ENCODE measurements at regions not wholly inside any gene's neighbourhood (a gene's known extent, or its start where the extent isn't known, plus 50 kb on each side); places are given as distances from the start of the nearest gene placed in this dataset.

DNA sequence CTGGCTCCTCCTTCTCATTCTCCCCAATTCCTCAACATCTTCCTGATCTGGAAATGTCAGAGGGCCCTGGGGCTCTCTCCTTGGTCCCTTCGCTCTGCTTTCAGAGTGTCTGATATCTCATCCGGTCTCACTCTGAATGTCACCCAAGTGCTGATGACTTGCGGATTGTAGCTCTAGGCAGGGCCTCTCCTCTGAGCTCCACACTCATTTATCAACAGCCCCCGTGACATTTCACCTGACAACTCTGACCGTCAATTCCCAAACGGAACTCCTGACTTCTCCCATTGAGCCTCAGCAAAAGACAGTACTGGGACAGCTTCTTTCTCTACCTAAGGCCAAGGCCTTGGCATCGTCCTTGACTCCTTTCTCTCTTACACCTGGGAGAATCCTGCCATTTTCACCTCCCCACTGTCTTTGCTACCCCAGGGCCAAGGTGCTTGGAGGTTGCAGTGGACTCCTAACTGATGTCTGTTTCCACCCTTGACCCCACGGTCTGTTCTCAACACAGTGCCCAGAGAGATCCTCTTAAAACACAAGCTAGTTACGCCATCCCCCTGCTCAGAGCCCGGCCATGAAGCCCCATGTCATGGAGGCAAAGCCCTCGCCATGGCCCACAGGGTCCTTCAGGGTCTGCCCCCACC is 57.5 kb upstream of the THY1 start:
- Histone ChIP-seq H3K27ac (ENCODE audit: low read depth, low read length) (no peak overlapping the region), H3K4me1 (ENCODE audit: control insufficient read depth in 3 of 3, insufficient read depth in 3 of 3, low read length in 3 of 3) (peaks cover 4 to 8% (median 8%) of the 10 kb centered on the region in 3 donors), H3K27me3 (ENCODE audit: control insufficient read depth in 3 of 3, insufficient read depth in 3 of 3, low read length in 3 of 3) (peaks cover 7 to 17% (median 12%) of the 10 kb centered on the region in 3 donors), H3K9me3 (ENCODE audit: control insufficient read depth in 3 of 3, low read length in 3 of 3) (no peaks in the 10 kb centered on the region), H3K9ac (ENCODE audit: low read depth in 1 of 3, low read length in 3 of 3) (no peak overlapping the region), H3K36me3 (ENCODE audit: control insufficient read depth in 3 of 3, insufficient read depth in 3 of 3, low read length in 3 of 3) (no peaks in the 10 kb centered on the region), H3K4me3 (ENCODE audit: low read length in 3 of 3) (no peak overlapping the region)

DNA sequence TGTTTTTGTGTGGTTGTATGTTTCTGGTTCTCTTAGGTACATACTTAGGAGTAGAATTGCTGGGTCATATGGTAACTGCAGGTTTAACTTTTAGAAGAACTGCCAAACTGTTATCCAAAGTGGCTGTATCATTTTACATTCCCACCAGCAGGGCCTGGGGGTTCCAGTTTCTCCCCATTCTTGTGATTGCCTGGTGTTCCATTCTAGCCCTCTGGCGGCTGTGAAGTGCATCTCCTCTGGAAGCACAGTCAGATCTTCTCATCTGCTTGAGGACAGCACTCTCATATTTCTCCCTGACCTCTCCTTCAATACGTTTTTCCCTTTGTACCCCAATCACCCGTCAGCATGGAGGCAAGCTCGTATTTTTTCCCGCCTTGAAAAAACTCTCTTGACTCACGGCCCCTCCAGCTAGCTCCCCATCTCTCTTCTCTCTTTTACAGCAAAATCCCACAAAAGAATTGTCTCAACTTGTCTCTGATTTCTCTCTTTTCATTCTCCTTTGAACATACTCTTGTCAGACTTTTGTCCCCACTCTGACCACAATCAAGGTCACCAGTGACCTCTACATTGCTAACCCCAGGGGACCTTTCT is 56.8 kb upstream of the THY1 start:
- Histone ChIP-seq H3K9ac (ENCODE audit: low read depth in 1 of 3, low read length in 3 of 3) (no peak overlapping the region), H3K9me3 (ENCODE audit: control insufficient read depth in 3 of 3, low read length in 3 of 3) (no peaks in the 10 kb centered on the region), H3K4me3 (ENCODE audit: low read length in 3 of 3) (no peak overlapping the region), H3K36me3 (ENCODE audit: control insufficient read depth in 3 of 3, insufficient read depth in 3 of 3, low read length in 3 of 3) (no peaks in the 10 kb centered on the region), H3K27me3 (ENCODE audit: control insufficient read depth in 3 of 3, insufficient read depth in 3 of 3, low read length in 3 of 3) (peaks cover 7 to 18% (median 17%) of the 10 kb centered on the region in 3 donors), H3K27ac (ENCODE audit: low read depth, low read length) (no peak overlapping the region), H3K4me1 (ENCODE audit: control insufficient read depth in 3 of 3, insufficient read depth in 3 of 3, low read length in 3 of 3) (peaks cover 4 to 9% (median 8%) of the 10 kb centered on the region in 3 donors)

DNA sequence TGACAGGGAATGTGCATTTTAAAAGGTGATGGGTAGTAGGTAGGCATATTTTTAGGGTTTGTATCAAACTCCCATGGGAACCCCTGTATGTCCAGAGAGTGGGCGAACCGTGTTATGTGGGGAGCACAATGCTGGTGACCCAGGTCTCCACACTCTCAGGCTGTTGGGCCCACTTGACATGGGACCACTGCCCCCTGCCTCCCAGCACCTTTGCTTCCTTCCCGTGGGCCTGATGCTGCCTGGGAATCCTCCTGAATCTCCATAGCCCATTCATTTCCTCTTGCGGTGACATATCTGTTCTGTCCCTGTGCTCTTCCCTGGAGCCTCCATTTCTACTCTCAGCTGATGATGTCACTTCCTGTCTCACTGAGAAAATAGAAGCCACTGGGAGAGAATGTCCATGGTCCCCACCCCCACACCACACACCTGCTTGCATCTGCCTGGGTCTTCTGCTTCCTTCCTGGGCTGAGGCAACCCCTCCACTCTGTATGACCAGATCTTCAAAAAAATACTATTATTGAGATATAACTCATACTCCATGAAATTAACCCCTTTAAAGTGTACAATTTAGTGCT is 55.8 kb upstream of the THY1 start:
- Histone ChIP-seq H3K9ac (ENCODE audit: low read depth in 1 of 3, low read length in 3 of 3) (no peak overlapping the region), H3K36me3 (ENCODE audit: control insufficient read depth in 3 of 3, insufficient read depth in 3 of 3, low read length in 3 of 3) (no peaks in the 10 kb centered on the region), H3K4me1 (ENCODE audit: control insufficient read depth in 3 of 3, insufficient read depth in 3 of 3, low read length in 3 of 3) (peaks cover 4 to 10% (median 10%) of the 10 kb centered on the region in 3 donors), H3K27me3 (ENCODE audit: control insufficient read depth in 3 of 3, insufficient read depth in 3 of 3, low read length in 3 of 3) (peaks cover 7 to 18% (median 17%) of the 10 kb centered on the region in 3 donors), H3K4me3 (ENCODE audit: low read length in 3 of 3) (no peak overlapping the region), H3K27ac (ENCODE audit: low read depth, low read length) (no peak overlapping the region), H3K9me3 (ENCODE audit: control insufficient read depth in 3 of 3, low read length in 3 of 3) (no peaks in the 10 kb centered on the region)

DNA sequence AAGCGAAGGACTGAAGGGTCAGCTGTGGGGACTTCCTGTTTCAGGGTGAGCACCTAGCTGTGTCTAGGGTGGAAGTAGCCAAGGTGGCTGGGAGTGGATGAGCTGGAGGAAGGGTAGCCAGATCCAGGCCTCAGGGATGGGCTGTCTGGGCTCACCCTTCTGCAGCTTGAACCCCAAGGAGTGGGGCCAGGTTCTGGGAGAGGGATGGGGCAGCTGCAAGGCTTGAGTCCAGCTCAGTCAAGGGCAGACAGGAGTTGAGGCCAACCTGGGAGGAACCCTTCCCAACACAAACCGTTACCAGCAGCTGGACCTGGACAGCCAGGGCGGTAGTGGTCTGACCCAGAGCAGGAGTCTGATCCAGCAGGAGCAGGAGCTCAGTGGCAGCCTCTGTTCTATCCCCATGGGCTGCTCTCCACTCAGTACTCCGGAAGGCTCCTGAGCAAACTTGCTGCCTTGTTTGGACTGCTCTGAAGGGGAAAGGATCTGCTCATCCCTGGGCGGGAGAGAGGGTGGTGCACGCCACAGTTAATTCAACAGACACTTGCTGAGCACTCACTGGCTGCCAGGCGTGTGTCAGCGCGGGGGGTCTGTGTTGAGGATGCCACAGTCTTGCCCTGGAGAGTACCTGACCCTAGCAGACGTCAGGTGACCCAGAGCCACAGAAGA is 53.8 kb upstream of the THY1 start:
- Histone ChIP-seq H3K27me3 (ENCODE audit: control insufficient read depth in 3 of 3, insufficient read depth in 3 of 3, low read length in 3 of 3) (peaks cover under 1 to 14% (median 4%) of the 10 kb centered on the region in 3 donors), H3K36me3 (ENCODE audit: control insufficient read depth in 3 of 3, insufficient read depth in 3 of 3, low read length in 3 of 3) (no peaks in the 10 kb centered on the region), H3K9me3 (ENCODE audit: control insufficient read depth in 3 of 3, low read length in 3 of 3) (no peaks in the 10 kb centered on the region), H3K4me1 (ENCODE audit: control insufficient read depth in 3 of 3, insufficient read depth in 3 of 3, low read length in 3 of 3) (peaks cover 4 to 10% (median 9%) of the 10 kb centered on the region in 3 donors), H3K27ac (ENCODE audit: low read depth, low read length) (no peak overlapping the region), H3K4me3 (ENCODE audit: low read length in 3 of 3) (no peak overlapping the region), H3K9ac (ENCODE audit: low read depth in 1 of 3, low read length in 3 of 3) (no peak overlapping the region)

DNA sequence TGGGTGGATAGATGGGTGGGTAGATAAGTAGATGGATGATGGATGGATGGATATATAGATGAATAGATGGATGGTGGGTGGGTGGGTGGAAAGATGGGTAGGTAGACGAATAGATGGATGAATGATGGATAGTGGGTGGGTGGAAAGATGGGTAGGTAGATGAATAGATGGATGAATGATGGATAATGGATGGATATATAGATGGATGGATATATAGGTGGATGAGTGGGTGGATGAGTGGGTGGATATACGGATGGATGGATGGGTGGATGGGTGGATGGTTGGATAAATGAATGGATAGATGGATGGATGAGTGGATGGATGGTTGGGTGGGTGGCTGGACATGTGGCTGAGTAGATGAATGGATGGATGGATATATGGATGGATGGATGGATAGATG is 53.1 kb upstream of the THY1 start:
- H3K9me3 ChIP-seq (ENCODE audit: control insufficient read depth in 3 of 3, low read length in 3 of 3) = no peaks in the 10 kb centered on the region

DNA sequence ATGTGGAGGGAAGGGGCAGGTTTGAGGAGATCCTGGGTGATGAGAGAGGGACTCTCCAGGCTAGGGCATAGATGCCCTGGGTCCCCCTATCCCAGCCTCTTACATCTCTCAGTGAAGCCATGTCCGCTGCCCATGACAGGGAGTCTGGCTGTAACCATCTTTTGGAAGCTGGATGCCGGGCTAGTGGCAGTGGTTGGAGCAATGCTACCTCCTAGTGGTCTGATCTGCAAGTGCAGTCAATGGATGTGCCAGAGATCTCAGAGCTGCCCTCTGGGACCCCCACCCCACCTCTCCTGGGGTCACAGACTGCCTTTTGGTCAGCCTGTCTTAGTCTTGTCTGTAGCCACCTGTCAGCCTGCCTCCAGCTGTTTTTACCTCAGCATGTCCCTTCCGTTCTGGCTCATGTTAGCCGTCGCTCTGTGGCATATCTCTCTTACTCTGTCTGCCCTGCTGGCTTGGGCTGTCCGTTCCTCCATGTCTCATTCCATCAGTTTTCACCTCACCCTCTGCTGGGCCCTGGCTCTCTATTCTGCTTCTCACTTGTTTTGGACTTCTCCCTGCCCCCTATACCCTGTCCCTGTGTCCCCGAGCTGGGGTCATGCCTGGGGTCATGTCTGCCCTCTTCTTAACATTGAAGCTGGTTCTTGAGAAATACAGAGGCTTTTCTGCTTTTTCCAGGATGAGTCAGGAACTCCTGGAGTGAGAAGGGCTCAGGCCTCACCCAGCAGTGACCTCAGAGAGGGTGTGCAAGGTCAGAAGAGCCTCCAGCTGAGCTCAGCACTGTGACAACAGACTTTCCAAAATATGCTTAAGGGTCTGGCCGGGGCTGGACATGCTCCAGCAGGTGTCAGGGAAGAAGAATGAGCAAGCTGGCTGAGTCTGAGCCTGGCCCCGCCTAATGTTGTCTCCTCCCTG is 52.0 kb upstream of the THY1 start:
- peaks cover 0 to 6% (median 6%) of the 10 kb centered on the region in 3 donors for H3K27me3 ChIP-seq (ENCODE audit: control insufficient read depth in 3 of 3, insufficient read depth in 3 of 3, low read length in 3 of 3)
- no peak overlapping the region for H3K27ac ChIP-seq (ENCODE audit: low read depth, low read length)
- no peaks in the 10 kb centered on the region for H3K9me3 ChIP-seq (ENCODE audit: control insufficient read depth in 3 of 3, low read length in 3 of 3)
- H3K36me3 ChIP-seq (ENCODE audit: control insufficient read depth in 3 of 3, insufficient read depth in 3 of 3, low read length in 3 of 3) = no peaks in the 10 kb centered on the region
- no peak overlapping the region for H3K9ac ChIP-seq (ENCODE audit: low read depth in 1 of 3, low read length in 3 of 3)
- peak overlapping the region in 1 of 3 donors; percentile 6 for H3K4me3 ChIP-seq (ENCODE audit: low read length in 3 of 3)
- peaks cover 2 to 7% (median 4%) of the 10 kb centered on the region in 3 donors for H3K4me1 ChIP-seq (ENCODE audit: control insufficient read depth in 3 of 3, insufficient read depth in 3 of 3, low read length in 3 of 3)

More for the DNA sequence above, 53.1 kb upstream of the THY1 start:
- Histone ChIP-seq H3K4me3 (ENCODE audit: low read length in 3 of 3) (no peak overlapping the region), H3K9ac (ENCODE audit: low read depth in 1 of 3, low read length in 3 of 3) (no peak overlapping the region), H3K27me3 (ENCODE audit: control insufficient read depth in 3 of 3, insufficient read depth in 3 of 3, low read length in 3 of 3) (peaks cover 0 to 10% (median 6%) of the 10 kb centered on the region in 3 donors), H3K36me3 (ENCODE audit: control insufficient read depth in 3 of 3, insufficient read depth in 3 of 3, low read length in 3 of 3) (no peaks in the 10 kb centered on the region), H3K4me1 (ENCODE audit: control insufficient read depth in 3 of 3, insufficient read depth in 3 of 3, low read length in 3 of 3) (peaks cover under 1 to 6% (median 5%) of the 10 kb centered on the region in 3 donors), H3K27ac (ENCODE audit: low read depth, low read length) (no peak overlapping the region)

DNA sequence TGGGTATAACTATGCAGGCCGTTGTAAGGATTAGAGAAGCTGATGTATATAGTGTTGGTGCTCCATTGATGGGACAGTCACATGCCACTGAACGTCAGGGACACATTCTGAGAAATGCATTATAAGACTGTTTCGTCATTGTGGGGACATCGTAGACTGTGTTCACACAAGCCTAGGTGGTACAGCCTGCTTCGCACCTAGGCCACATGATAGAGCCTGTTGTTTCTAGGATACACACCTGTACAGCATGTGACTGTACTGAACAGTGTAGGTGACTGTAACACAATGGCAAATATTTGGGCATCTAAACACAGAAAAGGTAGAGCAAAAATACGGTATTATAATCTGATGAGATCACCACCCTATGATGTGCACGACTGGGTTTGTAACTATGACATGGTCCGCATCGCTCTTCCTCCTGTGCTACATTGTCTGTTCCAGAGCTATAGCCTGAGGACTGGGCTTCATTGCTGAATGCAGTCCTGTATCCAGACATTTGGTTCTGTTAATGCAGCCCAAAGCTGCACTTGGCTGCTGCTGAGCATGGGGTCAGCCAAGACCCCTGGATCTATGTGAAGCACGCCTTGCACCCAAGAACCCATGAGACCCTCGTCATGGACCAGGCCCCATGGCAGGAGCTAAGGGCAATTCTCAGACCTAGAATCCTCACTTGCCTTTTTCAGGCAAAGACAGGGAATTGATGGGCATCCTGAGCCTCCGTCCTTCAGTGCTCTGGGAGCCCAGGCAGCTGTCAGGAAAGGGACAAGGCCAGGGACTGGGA is 51.1 kb upstream of the THY1 start:
- peaks cover 0 to 6% (median 6%) of the 10 kb centered on the region in 3 donors for H3K27me3 ChIP-seq (ENCODE audit: control insufficient read depth in 3 of 3, insufficient read depth in 3 of 3, low read length in 3 of 3)
- no peak overlapping the region for H3K27ac ChIP-seq (ENCODE audit: low read depth, low read length)
- no peaks in the 10 kb centered on the region for H3K9me3 ChIP-seq (ENCODE audit: control insufficient read depth in 3 of 3, low read length in 3 of 3)
- peaks cover 2 to 7% (median 4%) of the 10 kb centered on the region in 3 donors for H3K4me1 ChIP-seq (ENCODE audit: control insufficient read depth in 3 of 3, insufficient read depth in 3 of 3, low read length in 3 of 3)
- no peak overlapping the region for H3K9ac ChIP-seq (ENCODE audit: low read depth in 1 of 3, low read length in 3 of 3)
- H3K4me3 ChIP-seq (ENCODE audit: low read length in 3 of 3) = no peak overlapping the region
- no peaks in the 10 kb centered on the region for H3K36me3 ChIP-seq (ENCODE audit: control insufficient read depth in 3 of 3, insufficient read depth in 3 of 3, low read length in 3 of 3)

DNA sequence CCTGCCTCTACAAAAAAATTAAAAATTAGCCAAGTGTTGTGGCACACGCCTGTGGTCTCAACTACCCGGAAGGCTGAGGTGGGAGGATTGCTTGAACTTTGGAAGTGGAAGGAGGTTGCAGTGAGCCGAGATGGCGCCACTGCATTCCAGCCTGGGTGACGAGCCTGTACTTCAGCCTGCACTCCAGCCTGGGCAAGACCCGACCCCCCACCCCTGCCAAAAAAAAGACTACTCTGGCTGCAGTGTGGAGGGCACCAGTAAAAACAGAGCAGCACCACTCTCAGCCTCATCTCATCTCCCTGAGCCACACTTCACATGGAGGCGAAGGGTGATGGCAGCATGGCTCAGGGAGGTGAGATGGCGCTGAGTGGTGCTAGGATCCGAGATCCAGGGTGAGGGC is 50.3 kb upstream of the THY1 start:
- no peaks in the 10 kb centered on the region for H3K9me3 ChIP-seq (ENCODE audit: control insufficient read depth in 3 of 3, low read length in 3 of 3)
- H3K4me3 ChIP-seq (ENCODE audit: low read length in 3 of 3) = no peak overlapping the region
- H3K9ac ChIP-seq (ENCODE audit: low read depth in 1 of 3, low read length in 3 of 3) = no peak overlapping the region
- peaks cover 2 to 7% (median 4%) of the 10 kb centered on the region in 3 donors for H3K4me1 ChIP-seq (ENCODE audit: control insufficient read depth in 3 of 3, insufficient read depth in 3 of 3, low read length in 3 of 3)
- no peak overlapping the region for H3K27ac ChIP-seq (ENCODE audit: low read depth, low read length)
- H3K27me3 ChIP-seq (ENCODE audit: control insufficient read depth in 3 of 3, insufficient read depth in 3 of 3, low read length in 3 of 3) = peaks cover 0 to 9% (median 6%) of the 10 kb centered on the region in 3 donors
- no peaks in the 10 kb centered on the region for H3K36me3 ChIP-seq (ENCODE audit: control insufficient read depth in 3 of 3, insufficient read depth in 3 of 3, low read length in 3 of 3)

DNA sequence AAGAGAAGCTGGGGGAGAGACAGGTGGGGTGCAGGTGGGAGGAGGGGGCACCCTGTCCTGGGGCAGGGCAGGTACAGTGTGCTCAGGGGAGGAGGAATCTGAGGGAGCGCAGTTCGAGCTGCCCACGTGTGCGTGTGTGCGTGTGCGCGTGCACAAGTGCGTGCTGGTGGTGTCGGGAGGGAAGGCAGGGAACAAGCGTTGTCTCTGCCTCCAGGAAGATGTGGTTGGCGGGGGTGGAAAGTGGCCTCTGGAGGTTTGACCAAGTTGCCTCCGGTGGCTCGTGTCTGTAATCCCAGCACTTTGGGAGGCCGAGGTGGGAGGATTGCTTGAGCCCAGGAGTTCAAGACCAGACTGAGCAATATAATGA is 49.9 kb upstream of the THY1 start:
- no peaks in the 10 kb centered on the region for H3K9me3 ChIP-seq (ENCODE audit: control insufficient read depth in 3 of 3, low read length in 3 of 3)
- H3K27me3 ChIP-seq (ENCODE audit: control insufficient read depth in 3 of 3, insufficient read depth in 3 of 3, low read length in 3 of 3) = peaks cover 0 to 10% (median 6%) of the 10 kb centered on the region in 3 donors
- no peak overlapping the region for H3K4me3 ChIP-seq (ENCODE audit: low read length in 3 of 3)
- no peak overlapping the region for H3K27ac ChIP-seq (ENCODE audit: low read depth, low read length)
- peaks cover 2 to 7% (median 4%) of the 10 kb centered on the region in 3 donors for H3K4me1 ChIP-seq (ENCODE audit: control insufficient read depth in 3 of 3, insufficient read depth in 3 of 3, low read length in 3 of 3)
- H3K9ac ChIP-seq (ENCODE audit: low read depth in 1 of 3, low read length in 3 of 3) = no peak overlapping the region
- no peaks in the 10 kb centered on the region for H3K36me3 ChIP-seq (ENCODE audit: control insufficient read depth in 3 of 3, insufficient read depth in 3 of 3, low read length in 3 of 3)
